RWPE2 (cell line): ENCODE measurements at regions not wholly inside any gene's neighbourhood (a gene's known extent, or its start where the extent isn't known, plus 50 kb on each side); places are given as distances from the start of the nearest gene placed in this dataset.

Source experiments
- ATAC-seq: fragments of 200-7000 bp; cut with Tn5 transposase; 3 replicates; pipeline ENCODE4 v1.9.1; 2021; ENCODE audit warnings: low read depth
- DNase-seq: peaks from one replicate; pipeline ENCODE4 v3.0.0-alpha.2; 2020; ENCODE audit warnings: low spot score
- H3K27ac ChIP-seq: fragments of 450-650 bp; 2 replicates; pipeline ENCODE4 v1.5.1; 2017; ENCODE audit warnings: mild to moderate bottlenecking; ENCODE audit not compliant: poor library complexity, severe bottlenecking
- H3K27me3 ChIP-seq: fragments of 250-450 bp; sonication (Bioruptor Pico); 2 replicates; pipeline ENCODE4 v1.5.1; 2021; ENCODE audit warnings: mild to moderate bottlenecking, moderate library complexity; ENCODE audit not compliant: insufficient read depth, poor library complexity, severe bottlenecking
- H3K36me3 ChIP-seq: fragments of 250-450 bp; sonication (Bioruptor Pico); 2 replicates; pipeline ENCODE4 v1.5.1; 2020; ENCODE audit warnings: low read depth, mild to moderate bottlenecking, moderate library complexity
- H3K4me1 ChIP-seq: fragments of 250-450 bp; sonication (Bioruptor Pico); 2 replicates; pipeline ENCODE4 v1.5.1; 2021; ENCODE audit warnings: mild to moderate bottlenecking, moderate library complexity; ENCODE audit not compliant: insufficient read depth, poor library complexity, severe bottlenecking
- H3K4me3 ChIP-seq: fragments of 250-450 bp; sonication (Bioruptor Pico); 2 replicates; pipeline ENCODE4 v1.5.1; 2021; ENCODE audit warnings: mild to moderate bottlenecking, moderate library complexity; ENCODE audit not compliant: severe bottlenecking
- H3K9me3 ChIP-seq: fragments of 250-450 bp; sonication (Bioruptor Pico); 2 replicates; pipeline ENCODE4 v1.5.1; 2021; ENCODE audit warnings: mild to moderate bottlenecking, moderate library complexity; ENCODE audit not compliant: severe bottlenecking
- TF ChIP-seq, protein P1 (sequence below): fragments of 450-650 bp; IDR thresholded peaks from one replicate; pipeline ENCODE4 v1.5.1; 2017; ENCODE audit warnings: mild to moderate bottlenecking, moderate library complexity; ENCODE audit not compliant: poor library complexity, severe bottlenecking

DNA sequence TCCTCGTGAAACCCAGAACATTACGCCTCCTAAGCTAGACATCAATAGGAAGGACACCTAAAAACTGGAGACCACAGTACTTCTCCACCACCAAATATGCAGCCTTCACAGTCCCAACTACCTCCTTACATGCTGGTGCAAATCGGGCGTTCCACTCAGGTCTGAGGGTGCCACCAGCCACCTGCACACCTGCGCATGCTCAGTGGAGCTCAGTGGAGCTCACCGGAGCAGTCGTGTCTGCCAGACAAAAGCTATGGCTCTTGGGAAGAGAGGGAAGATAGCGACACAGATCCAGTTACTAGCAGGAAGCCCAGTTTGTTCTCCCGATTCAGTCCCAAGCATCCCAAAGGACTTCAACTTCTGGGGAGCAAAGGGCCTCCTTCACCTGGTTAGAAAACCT lies 237.1 kb downstream of the TSHZ3 start:
- H3K4me3 ChIP-seq, result no peak overlapping the region
- no peak for DNase-seq
- TF ChIP-seq, protein P1, sequence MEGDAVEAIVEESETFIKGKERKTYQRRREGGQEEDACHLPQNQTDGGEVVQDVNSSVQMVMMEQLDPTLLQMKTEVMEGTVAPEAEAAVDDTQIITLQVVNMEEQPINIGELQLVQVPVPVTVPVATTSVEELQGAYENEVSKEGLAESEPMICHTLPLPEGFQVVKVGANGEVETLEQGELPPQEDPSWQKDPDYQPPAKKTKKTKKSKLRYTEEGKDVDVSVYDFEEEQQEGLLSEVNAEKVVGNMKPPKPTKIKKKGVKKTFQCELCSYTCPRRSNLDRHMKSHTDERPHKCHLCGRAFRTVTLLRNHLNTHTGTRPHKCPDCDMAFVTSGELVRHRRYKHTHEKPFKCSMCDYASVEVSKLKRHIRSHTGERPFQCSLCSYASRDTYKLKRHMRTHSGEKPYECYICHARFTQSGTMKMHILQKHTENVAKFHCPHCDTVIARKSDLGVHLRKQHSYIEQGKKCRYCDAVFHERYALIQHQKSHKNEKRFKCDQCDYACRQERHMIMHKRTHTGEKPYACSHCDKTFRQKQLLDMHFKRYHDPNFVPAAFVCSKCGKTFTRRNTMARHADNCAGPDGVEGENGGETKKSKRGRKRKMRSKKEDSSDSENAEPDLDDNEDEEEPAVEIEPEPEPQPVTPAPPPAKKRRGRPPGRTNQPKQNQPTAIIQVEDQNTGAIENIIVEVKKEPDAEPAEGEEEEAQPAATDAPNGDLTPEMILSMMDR, result no peak
- no peaks in the 10 kb centered on the region for H3K4me1 ChIP-seq
- no peak for ATAC-seq
- H3K27ac ChIP-seq, result no peak overlapping the region
- no peaks in the 10 kb centered on the region for H3K36me3 ChIP-seq
- H3K27me3 ChIP-seq, result no peaks in the 10 kb centered on the region
- no peaks in the 10 kb centered on the region for H3K9me3 ChIP-seq

DNA sequence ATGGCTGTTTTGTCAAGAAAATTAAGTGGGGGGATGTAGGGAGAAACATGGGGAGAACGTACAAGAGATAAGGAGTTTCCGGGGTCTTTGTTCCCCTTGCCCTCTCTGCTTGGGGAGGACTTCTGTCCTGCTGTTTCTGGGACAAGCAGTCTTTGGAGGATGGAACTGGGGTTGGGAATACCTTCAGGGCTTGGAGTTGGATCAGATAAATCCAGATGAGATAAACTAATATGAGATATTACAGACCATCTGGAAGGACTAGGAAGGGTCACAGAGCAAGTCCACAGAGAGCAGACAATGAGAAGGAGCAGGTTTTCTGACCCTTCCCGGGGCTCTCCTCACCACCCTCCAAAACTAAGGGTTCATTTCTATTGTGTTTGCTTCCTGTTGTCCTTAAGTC lies 237.5 kb downstream of the TSHZ3 start:
- H3K27ac ChIP-seq, result no peak overlapping the region
- no peaks in the 10 kb centered on the region for H3K36me3 ChIP-seq
- H3K4me3 ChIP-seq, result no peak overlapping the region
- no peaks in the 10 kb centered on the region for H3K4me1 ChIP-seq
- no peak for DNase-seq
- H3K27me3 ChIP-seq, result no peaks in the 10 kb centered on the region
- H3K9me3 ChIP-seq, result no peaks in the 10 kb centered on the region
- ATAC-seq, result no peak
- TF ChIP-seq, protein P1, result no peak

DNA sequence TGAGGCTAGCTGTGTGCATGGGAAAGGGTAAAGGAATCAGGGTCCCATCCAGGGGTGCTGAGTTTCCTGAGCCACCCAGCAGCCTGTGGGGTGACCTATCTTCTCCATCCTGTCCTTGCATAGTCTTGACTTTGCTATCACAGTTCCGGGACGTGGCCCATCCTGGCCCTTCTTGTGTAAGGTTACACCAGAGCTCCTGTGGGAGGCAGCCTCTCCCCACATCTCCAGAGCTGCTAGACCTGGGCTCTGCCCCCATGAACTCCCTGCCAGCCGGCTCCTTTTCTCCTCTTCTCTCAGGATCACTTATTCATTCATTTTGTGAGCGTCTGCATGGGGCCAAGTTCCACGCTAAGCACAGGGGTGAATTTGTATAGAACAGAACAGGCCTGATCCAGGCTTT lies 238.9 kb downstream of the TSHZ3 start:
- peak; percentile 65; the same call in 2 of the 3 replicates for ATAC-seq
- no peak for DNase-seq
- TF ChIP-seq, protein P1, result peak; percentile 24
- no peaks in the 10 kb centered on the region for H3K9me3 ChIP-seq
- no peak overlapping the region for H3K4me3 ChIP-seq
- no peaks in the 10 kb centered on the region for H3K36me3 ChIP-seq
- no peaks in the 10 kb centered on the region for H3K27me3 ChIP-seq
- H3K4me1 ChIP-seq, result no peaks in the 10 kb centered on the region
- no peak overlapping the region for H3K27ac ChIP-seq

DNA sequence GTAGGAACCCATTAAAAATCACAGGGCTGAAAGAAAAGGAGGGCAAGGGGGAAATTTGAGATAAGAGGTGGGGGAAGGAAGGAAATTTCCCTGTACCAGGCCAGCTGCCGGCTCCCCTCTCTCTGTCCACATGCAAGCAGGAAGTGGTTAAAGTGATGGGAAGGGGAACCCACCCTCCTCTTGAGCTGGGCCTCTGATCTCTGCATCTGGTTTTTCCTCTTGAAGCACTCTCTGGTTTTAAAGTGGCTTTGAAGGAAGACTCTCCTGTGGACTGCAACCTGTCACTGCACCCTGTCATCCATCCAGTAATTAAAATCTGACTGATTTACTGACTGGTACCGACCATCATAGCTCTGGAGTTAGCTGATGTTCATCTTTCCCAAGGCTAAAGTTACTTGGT lies 239.6 kb downstream of the TSHZ3 start:
- Histone ChIP-seq H3K4me1 (no peaks in the 10 kb centered on the region), H3K27ac (no peak overlapping the region), H3K27me3 (no peaks in the 10 kb centered on the region), H3K4me3 (no peak overlapping the region), H3K36me3 (no peaks in the 10 kb centered on the region), H3K9me3 (no peaks in the 10 kb centered on the region)
- no peak for DNase-seq
- TF ChIP-seq, protein P1, result no peak
- ATAC-seq, result no peak

DNA sequence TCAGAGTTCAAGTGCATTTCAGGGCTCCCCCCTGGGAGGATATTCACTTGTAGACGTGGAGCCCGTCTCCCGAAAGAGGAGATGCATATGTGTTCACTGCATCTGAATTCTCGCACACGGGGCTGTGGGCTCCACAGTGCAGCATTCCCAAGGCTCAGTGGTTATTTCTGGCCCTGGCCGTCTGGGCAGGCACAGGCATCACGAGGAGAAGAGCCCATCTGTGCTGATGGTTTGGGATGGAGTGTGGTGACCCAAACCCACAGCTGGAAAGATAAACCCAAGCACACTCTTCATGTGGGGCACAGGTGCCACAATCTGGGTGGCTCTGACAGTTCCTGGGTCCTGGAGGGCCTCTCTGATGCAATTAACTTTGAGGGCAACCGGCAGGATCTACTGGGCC lies 242.1 kb downstream of the TSHZ3 start:
- Histone ChIP-seq H3K27me3 (no peaks in the 10 kb centered on the region), H3K4me1 (no peaks in the 10 kb centered on the region)
- TF ChIP-seq, protein P1, result no peak

More for the DNA sequence above, 242.1 kb downstream of the TSHZ3 start:
- no peaks in the 10 kb centered on the region for H3K9me3 ChIP-seq
- H3K36me3 ChIP-seq, result no peaks in the 10 kb centered on the region
- no peak for DNase-seq
- H3K27ac ChIP-seq, result no peak overlapping the region
- no peak overlapping the region for H3K4me3 ChIP-seq
- ATAC-seq, result no peak
